Activated effector memory CD4-positive, alpha-beta T cell treated with Interleukin-2 at 50 U/mL for 16 hours (primary cell): ENCODE measurements at regions not wholly inside any gene's neighbourhood (a gene's known extent, or its start where the extent isn't known, plus 50 kb on each side); places are given as distances from the start of the nearest gene placed in this dataset.

ENCODE experiments used
- DNase-seq: peaks from one replicate; pipeline ENCODE4 v3.0.0-alpha.2; 2020

GRCh38 chr2:11018651-11019185 is 107.0 kb downstream of the KCNF1 start:
- DNase-seq, result no peak

GRCh38 chr2:11019614-11020013 is 107.9 kb downstream of the KCNF1 start:
- no peak for DNase-seq

- no peak for DNase-seq
Observed at GRCh38 chr2:11022064-11022463, 110.3 kb downstream of the KCNF1 start.

- DNase-seq, result no peak
Observed at GRCh38 chr2:11022591-11023273, 111.0 kb downstream of the KCNF1 start.

- DNase-seq, result no peak
Observed at GRCh38 chr2:11023326-11024258, 111.9 kb downstream of the KCNF1 start.

GRCh38 chr2:11024259-11024645 is 112.5 kb downstream of the KCNF1 start:
- DNase-seq, result no peak

GRCh38 chr2:11024687-11025086 is 113.0 kb downstream of the KCNF1 start:
- no peak for DNase-seq

- DNase-seq, result no peak
Observed at GRCh38 chr2:11026286-11026921, 114.7 kb downstream of the KCNF1 start.

GRCh38 chr2:11027195-11027594 is 115.5 kb downstream of the KCNF1 start:
- DNase-seq, result no peak

- no peak for DNase-seq
Observed at GRCh38 chr2:11028407-11028916, 116.7 kb downstream of the KCNF1 start.

GRCh38 chr2:11029136-11029535 is 117.4 kb downstream of the KCNF1 start:
- DNase-seq, result no peak

GRCh38 chr2:11030036-11030435 is 118.3 kb downstream of the KCNF1 start:
- no peak for DNase-seq

- no peak for DNase-seq
Observed at GRCh38 chr2:11030909-11031308, 119.2 kb downstream of the KCNF1 start.

GRCh38 chr2:11031876-11032275 is 120.1 kb downstream of the KCNF1 start:
- DNase-seq, result no peak

- DNase-seq, result no peak
Observed at GRCh38 chr2:11032396-11032795, 120.7 kb downstream of the KCNF1 start.

- DNase-seq, result no peak
Observed at GRCh38 chr2:11033114-11033513, 121.4 kb downstream of the KCNF1 start.

- DNase-seq, result no peak
Observed at GRCh38 chr2:11038641-11039040, 116.6 kb upstream of the SLC66A3 start.

GRCh38 chr2:11040992-11041391 is 114.3 kb upstream of the SLC66A3 start:
- no peak for DNase-seq

GRCh38 chr2:11042841-11043240 is 112.4 kb upstream of the SLC66A3 start:
- DNase-seq, result no peak

GRCh38 chr2:11043245-11043644 is 112.0 kb upstream of the SLC66A3 start:
- no peak for DNase-seq

GRCh38 chr2:11044201-11044600 is 111.1 kb upstream of the SLC66A3 start:
- no peak for DNase-seq

GRCh38 chr2:11045294-11045693 is 110.0 kb upstream of the SLC66A3 start:
- no peak for DNase-seq

- no peak for DNase-seq
Observed at GRCh38 chr2:11048335-11049008, 106.8 kb upstream of the SLC66A3 start.
